ENCODE measurements at regions not wholly inside any gene's neighbourhood (a gene's known extent, or its start where the extent isn't known, plus 50 kb on each side); places are given as distances from the start of the nearest gene placed in this dataset.

- no peak for TF ChIP-seq CTCF (conservative IDR thresholded peaks at IDR 0.05)
These were observed 802.4 kb downstream of the TRIML1 start for GRCh38 chr4:188941524-188942119.

GRCh38 chr4:188942606-188943005, 803.4 kb downstream of the TRIML1 start:
- TF ChIP-seq CTCF (conservative IDR thresholded peaks at IDR 0.05): no peak
- H3K27ac ChIP-seq: no peak overlapping the region

More at GRCh38 chr4:188941524-188942119, 802.4 kb downstream of the TRIML1 start:
- no peak overlapping the region for H3K27ac ChIP-seq

- no peak for TF ChIP-seq CTCF (conservative IDR thresholded peaks at IDR 0.05)
- no peak overlapping the region for H3K27ac ChIP-seq
These were observed 810.4 kb downstream of the TRIML1 start for GRCh38 chr4:188949596-188949995.

- no peak overlapping the region for H3K27ac ChIP-seq
- no peak for TF ChIP-seq CTCF (conservative IDR thresholded peaks at IDR 0.05)
These were observed 815.8 kb downstream of the TRIML1 start for GRCh38 chr4:188955066-188955465.

- H3K27ac ChIP-seq: no peak overlapping the region
- TF ChIP-seq CTCF (conservative IDR thresholded peaks at IDR 0.05): no peak
These were observed 817.3 kb downstream of the TRIML1 start for GRCh38 chr4:188956566-188956965.

GRCh38 chr4:188958346-188958745, 819.1 kb downstream of the TRIML1 start:
- TF ChIP-seq CTCF (conservative IDR thresholded peaks at IDR 0.05): no peak
- H3K27ac ChIP-seq: no peak overlapping the region

GRCh38 chr4:188959424-188959823, 820.2 kb downstream of the TRIML1 start:
- no peak for TF ChIP-seq CTCF (conservative IDR thresholded peaks at IDR 0.05)
- H3K27ac ChIP-seq: no peak overlapping the region

All from VCaP (cell line).